B cell (primary cell): ENCODE measurements at regions not wholly inside any gene's neighbourhood (a gene's known extent, or its start where the extent isn't known, plus 50 kb on each side); places are given as distances from the start of the nearest gene placed in this dataset.

Experiments used
- EZH2 ChIP-seq: IDR thresholded peaks from 2 replicates; pipeline ENCODE4 v1.6.1; 2012; ENCODE audit warnings: borderline replicate concordance, low read depth, mild to moderate bottlenecking, moderate library complexity, low read length; ENCODE audit not compliant: insufficient read depth, poor library complexity, severe bottlenecking
- TF ChIP-seq, protein P1 (sequence below): fragments of 200-600 bp; IDR thresholded peaks from one replicate; pipeline ENCODE4 v1.8.0; 2022; ENCODE audit warnings: antibody characterized with exemption, mild to moderate bottlenecking

DNA sequence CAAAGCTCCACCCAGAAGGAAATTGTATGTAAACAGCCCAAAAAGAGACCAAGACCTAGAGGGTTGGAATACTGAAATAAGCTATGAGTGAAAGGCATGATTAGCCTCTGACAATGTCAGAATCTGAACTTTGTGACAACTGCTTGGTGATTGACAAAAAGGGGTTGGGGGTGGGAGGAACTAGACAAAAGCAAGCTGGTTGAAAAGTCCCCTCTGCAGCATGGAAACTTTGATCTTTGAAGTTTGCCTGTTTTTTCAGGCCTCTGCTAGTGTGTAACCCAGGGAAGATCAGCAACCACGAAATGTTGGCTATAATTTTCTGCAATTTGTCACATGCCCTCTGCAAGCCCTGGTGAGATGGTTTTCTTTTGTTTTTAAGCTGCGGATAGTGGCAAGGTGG is 104.8 kb upstream of the SLC25A13 start:
- TF ChIP-seq EZH2, result no peak
- TF ChIP-seq, protein P1, sequence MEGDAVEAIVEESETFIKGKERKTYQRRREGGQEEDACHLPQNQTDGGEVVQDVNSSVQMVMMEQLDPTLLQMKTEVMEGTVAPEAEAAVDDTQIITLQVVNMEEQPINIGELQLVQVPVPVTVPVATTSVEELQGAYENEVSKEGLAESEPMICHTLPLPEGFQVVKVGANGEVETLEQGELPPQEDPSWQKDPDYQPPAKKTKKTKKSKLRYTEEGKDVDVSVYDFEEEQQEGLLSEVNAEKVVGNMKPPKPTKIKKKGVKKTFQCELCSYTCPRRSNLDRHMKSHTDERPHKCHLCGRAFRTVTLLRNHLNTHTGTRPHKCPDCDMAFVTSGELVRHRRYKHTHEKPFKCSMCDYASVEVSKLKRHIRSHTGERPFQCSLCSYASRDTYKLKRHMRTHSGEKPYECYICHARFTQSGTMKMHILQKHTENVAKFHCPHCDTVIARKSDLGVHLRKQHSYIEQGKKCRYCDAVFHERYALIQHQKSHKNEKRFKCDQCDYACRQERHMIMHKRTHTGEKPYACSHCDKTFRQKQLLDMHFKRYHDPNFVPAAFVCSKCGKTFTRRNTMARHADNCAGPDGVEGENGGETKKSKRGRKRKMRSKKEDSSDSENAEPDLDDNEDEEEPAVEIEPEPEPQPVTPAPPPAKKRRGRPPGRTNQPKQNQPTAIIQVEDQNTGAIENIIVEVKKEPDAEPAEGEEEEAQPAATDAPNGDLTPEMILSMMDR, result no peak
